GM12878 (cell line): ENCODE measurements at regions not wholly inside any gene's neighbourhood (a gene's known extent, or its start where the extent isn't known, plus 50 kb on each side); places are given as distances from the start of the nearest gene placed in this dataset.

Experiments
- ATAC-seq: fragments of 200-7000 bp; cut with Tn5 transposase; 3 replicates; pipeline ENCODE4 v1.9.1; 2020; ENCODE audit warnings: mild to moderate bottlenecking, moderate library complexity
- BruUV-seq: library from RNA; stranded (reverse); fragments of 400-500 nt; replicated peaks from 2 replicates; lab custom pipeline; 2021; lab: Mats Ljungman, UMichigan
- CTCF ChIA-PET: fragments of 300-600 bp; sonication (Branson Sonifier 250); formaldehyde crosslinking; extraction: SDS; loops from one replicate; lab custom pipeline; 2021; ENCODE audit warnings: inconsistent platforms; lab: Yijun Ruan, JAX
- POLR2A ChIA-PET: fragments of 350-600 bp; formaldehyde crosslinking; extraction: SDS; loops from one replicate; lab custom pipeline; 2021; ENCODE audit warnings: inconsistent platforms; lab: Charles Lee
- RAD21 ChIA-PET: fragments of 300-600 bp; sonication (Branson Sonifier 250); formaldehyde crosslinking; loops from one replicate; lab custom pipeline; 2023; ENCODE audit warnings: antibody characterized with exemption; ENCODE audit not compliant: unreplicated experiment; lab: Charles Lee
- SMC1A ChIA-PET: fragments of 300-600 bp; sonication (Branson Sonifier 250); formaldehyde crosslinking; loops from one replicate; lab custom pipeline; 2023; ENCODE audit not compliant: unreplicated experiment, uncharacterized antibody; lab: Charles Lee
- DNase-seq: peaks from one replicate; pipeline ENCODE4 v3.0.0-alpha.2; 2011; ENCODE audit warnings: low read depth, low spot score
- FAIRE-seq: peaks from 3 replicates; lab custom pipeline; 2011; peaks lifted over from hg19 to GRCh38; lab: Jason Lieb, UNC
- H2AFZ ChIP-seq: 2 replicates; pipeline ENCODE4 v1.6.0; 2011; ENCODE audit warnings: low read depth, low read length, control low read depth; ENCODE audit not compliant: control insufficient read depth
- H3K27ac ChIP-seq: 2 replicates; pipeline ENCODE4 v1.5.1; 2011; ENCODE audit warnings: control low read depth; ENCODE audit not compliant: control insufficient read depth, insufficient read depth
- H3K27me3 ChIP-seq, 2 experiments: replicated peaks in 1 of 2; 2 replicates each; pipeline versions ENCODE4 v1.6.0 to v1.6.1; 2011; ENCODE audit warnings: low read length in 1 of 2; ENCODE audit not compliant: control insufficient read depth in 2 of 2, insufficient read depth in 2 of 2
- H3K36me3 ChIP-seq, 2 experiments: 2 replicates each; pipeline ENCODE4 v1.5.1; 2011; ENCODE audit warnings: low read length in 1 of 2; ENCODE audit not compliant: control insufficient read depth in 2 of 2, insufficient read depth in 2 of 2
- H3K4me1 ChIP-seq: 2 replicates; pipeline ENCODE4 v1.6.1; 2011; ENCODE audit warnings: mild to moderate bottlenecking, low read length, moderate library complexity, mixed read lengths; ENCODE audit not compliant: control insufficient read depth, insufficient read depth
- H3K4me2 ChIP-seq: 2 replicates; pipeline ENCODE4 v1.6.0; 2011; ENCODE audit warnings: control low read depth; ENCODE audit not compliant: control insufficient read depth, insufficient read depth
- H3K4me3 ChIP-seq: fragments of 200-600 bp; sonication (generic); 2 replicates; pipeline ENCODE4 v1.5.1; 2016
- H3K79me2 ChIP-seq: 2 replicates; pipeline ENCODE4 v1.6.0; 2011; ENCODE audit warnings: low read length; ENCODE audit not compliant: control insufficient read depth, insufficient read depth
- H3K9ac ChIP-seq: 2 replicates; pipeline ENCODE4 v1.8.0; 2011; ENCODE audit warnings: low read length, control low read depth, mixed read lengths; ENCODE audit not compliant: control insufficient read depth, insufficient read depth
- H3K9me3 ChIP-seq: replicated peaks from 3 replicates; pipeline ENCODE4 v1.5.1; 2011; ENCODE audit warnings: mild to moderate bottlenecking, low read length; ENCODE audit not compliant: control insufficient read depth, insufficient read depth
- H4K20me1 ChIP-seq: 2 replicates; pipeline ENCODE4 v1.6.0; 2011; ENCODE audit not compliant: control insufficient read depth, insufficient read depth
- ATF2 ChIP-seq: IDR thresholded peaks from 2 replicates; pipeline ENCODE4 v1.6.1; 2012; ENCODE audit warnings: low read length, inconsistent platforms
- BCL3 ChIP-seq: IDR thresholded peaks from 2 replicates; pipeline ENCODE4 v1.6.1; 2011; ENCODE audit warnings: borderline replicate concordance, low read depth, mild to moderate bottlenecking, moderate library complexity, low read length; ENCODE audit not compliant: insufficient read depth, poor library complexity, severe bottlenecking
- CBFB ChIP-seq: IDR thresholded peaks from 2 replicates; pipeline ENCODE4 v1.6.1; 2016; ENCODE audit warnings: antibody characterized with exemption, low read depth
- CREM ChIP-seq: IDR thresholded peaks from 2 replicates; pipeline ENCODE4 v1.6.1; 2014; ENCODE audit warnings: antibody characterized with exemption, low read depth
- EED ChIP-seq: sonication (generic); IDR thresholded peaks from 2 replicates; pipeline ENCODE4 v1.6.1; 2016; ENCODE audit warnings: antibody characterized with exemption, low read depth
- GATAD2B ChIP-seq: fragments of 450-650 bp; conservative IDR thresholded peaks from 2 replicates; pipeline ENCODE4 v1.6.1; 2017; ENCODE audit warnings: low read depth, mild to moderate bottlenecking, moderate library complexity
- JUND ChIP-seq: IDR thresholded peaks from 2 replicates; pipeline ENCODE4 v1.6.1; 2012; ENCODE audit warnings: low read depth, mild to moderate bottlenecking, low read length, improper control_type of control experiment, moderate library complexity
- KLF5 ChIP-seq: fragments of 450-650 bp; IDR thresholded peaks from 2 replicates; pipeline ENCODE4 v1.6.1; 2014; ENCODE audit warnings: mild to moderate bottlenecking; ENCODE audit not compliant: partially characterized antibody
- MTA2 ChIP-seq: fragments of 450-650 bp; IDR thresholded peaks from 2 replicates; pipeline ENCODE4 v1.6.1; 2016; ENCODE audit warnings: low read depth, mild to moderate bottlenecking, moderate library complexity
- NFIC ChIP-seq: IDR thresholded peaks from 2 replicates; pipeline ENCODE4 v1.6.1; 2012; ENCODE audit warnings: low read depth, mild to moderate bottlenecking, inconsistent platforms, low read length, moderate library complexity
- NFXL1 ChIP-seq: fragments of 450-650 bp; IDR thresholded peaks from 2 replicates; pipeline ENCODE4 v1.6.1; 2017; ENCODE audit warnings: antibody characterized with exemption, mild to moderate bottlenecking, borderline replicate concordance
- NRF1 ChIP-seq: conservative IDR thresholded peaks from 2 replicates; pipeline ENCODE4 v1.6.1; 2011; ENCODE audit warnings: mild to moderate bottlenecking, low read depth, low read length, improper control_type of control experiment
- POU2F2 ChIP-seq: IDR thresholded peaks from 3 replicates; pipeline ENCODE4 v1.6.1; 2011; ENCODE audit warnings: low read depth, mild to moderate bottlenecking, low read length, borderline replicate concordance
- PRDM15 ChIP-seq: fragments of 450-650 bp; formaldehyde crosslinking; IDR thresholded peaks from 2 replicates; pipeline ENCODE4 v1.4.0; 2020; ENCODE audit warnings: mild to moderate bottlenecking, moderate library complexity
- WGBS: methylation state at CpG from one replicate; pipeline ENCODE4 v1.1.6; 2016; ENCODE audit warnings: low lambda C conversion rate; ENCODE audit not compliant: insufficient replicate concordance, insufficient coverage; ENCODE audit errors: missing lambda C conversion rate; 5-methylcytosine and 5-hydroxymethylcytosine counted together
- in situ Hi-C: fragments of 300-500 bp; cut with MboI; formaldehyde crosslinking; loops from 9 replicates; pipeline ENCODE4 v1.14.3; 2018; ENCODE audit warnings: mixed read lengths
- intact Hi-C: fragments of 100-400 bp; cut with micrococcal nuclease; formaldehyde crosslinking; loops from one replicate; pipeline ENCODE4 v1.14.2; 2022; ENCODE audit not compliant: unreplicated experiment

- H3K9ac ChIP-seq = no peak overlapping the region
- intact Hi-C loops = no loop called here
- no peak overlapping the region for H3K27ac ChIP-seq
- no peak for TF ChIP-seq JUND
- no peak for TF ChIP-seq NRF1
- TF ChIP-seq KLF5 = no peak
- TF ChIP-seq MTA2 = no peak
- TF ChIP-seq NFXL1 = no peak
- no peak for TF ChIP-seq CBFB
- no peak for TF ChIP-seq BCL3
- no peak for TF ChIP-seq GATAD2B
- TF ChIP-seq CREM = no peak
- TF ChIP-seq ATF2 = no peak
- TF ChIP-seq NFIC = no peak
- TF ChIP-seq EED = no peak
- no peak for TF ChIP-seq PRDM15 (CRISPR knock-in tag)
- no peak for TF ChIP-seq POU2F2
- no peaks in the 10 kb centered on the region for H3K27me3 ChIP-seq
- CTCF ChIA-PET = no interaction called here
- no TSS peak for BruUV-seq
- ATAC-seq (no peak), FAIRE-seq (no peak), DNase-seq (no peak)
- SMC1A ChIA-PET = no interaction called here
- H4K20me1 ChIP-seq = no peaks in the 10 kb centered on the region
- no peak overlapping the region for H3K4me2 ChIP-seq
- H3K36me3 ChIP-seq = no peaks in the 10 kb centered on the region
- in situ Hi-C loops = no loop called here
- WGBS = 58% methylated on average over 9 of the region's 9 CpGs
- H3K79me2 ChIP-seq = no peaks in the 10 kb centered on the region
- no peak overlapping the region for H3K4me3 ChIP-seq
- RAD21 ChIA-PET = no interaction called here
- POLR2A ChIA-PET = no interaction called here
- no peaks in the 10 kb centered on the region for H3K9me3 ChIP-seq
- no peaks in the 10 kb centered on the region for H3K4me1 ChIP-seq
- H2AFZ ChIP-seq = no peak overlapping the region
Observed at GRCh38 chr9:99392986-99393385, 170.9 kb downstream of the SEC61B start.
